ENCODE measurements at regions not wholly inside any gene's neighbourhood (a gene's known extent, or its start where the extent isn't known, plus 50 kb on each side); places are given as distances from the start of the nearest gene placed in this dataset.

DNA sequence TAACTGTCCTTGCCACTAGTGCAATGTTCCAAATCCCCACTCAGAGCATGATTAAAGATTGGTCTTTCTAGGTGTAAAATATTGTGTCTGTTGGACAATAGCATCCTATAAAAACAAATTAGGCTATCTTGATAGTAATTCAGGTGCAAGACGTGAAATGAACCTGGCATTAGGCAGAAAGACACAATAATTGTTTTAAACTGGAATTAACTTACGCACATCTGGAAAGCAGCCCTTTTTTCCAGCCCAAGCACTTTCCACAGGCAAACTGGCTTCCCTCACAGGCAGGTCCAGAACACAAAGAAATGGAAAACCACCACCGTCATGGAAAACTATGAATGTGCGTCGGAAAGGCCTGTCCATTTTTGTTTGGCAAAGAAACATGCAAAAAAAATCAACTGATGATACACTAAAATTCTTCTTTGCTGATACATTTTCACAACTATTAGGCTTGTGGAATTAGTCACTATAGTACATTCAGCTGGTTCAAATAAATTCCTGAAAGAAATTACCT, 474.7 kb upstream of the IL12A start:
- FAIRE-seq (no peak), DNase-seq (ENCODE audit: low spot score) (no peak)

DNA sequence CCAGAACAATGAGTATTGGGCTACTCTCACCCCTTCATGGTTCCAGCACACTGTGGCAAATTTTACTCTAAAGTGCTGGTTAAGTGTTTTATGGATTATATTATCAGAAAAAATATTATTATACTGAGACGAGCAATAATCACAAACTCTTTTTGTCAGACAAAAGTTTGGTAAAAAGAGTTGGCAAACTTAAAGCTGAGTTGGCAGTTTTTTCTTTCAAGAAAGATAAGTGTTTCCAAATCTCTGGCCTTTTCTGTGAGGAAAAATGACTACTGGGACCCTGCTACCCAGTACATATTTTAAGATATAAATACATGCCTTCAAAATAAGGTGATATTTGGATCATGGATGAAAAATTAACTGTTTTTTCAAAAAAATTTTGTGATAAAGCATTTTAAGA, 471.5 kb upstream of the IL12A start:
- DNase-seq (ENCODE audit: low spot score), result no peak
- no peak for FAIRE-seq

DNA sequence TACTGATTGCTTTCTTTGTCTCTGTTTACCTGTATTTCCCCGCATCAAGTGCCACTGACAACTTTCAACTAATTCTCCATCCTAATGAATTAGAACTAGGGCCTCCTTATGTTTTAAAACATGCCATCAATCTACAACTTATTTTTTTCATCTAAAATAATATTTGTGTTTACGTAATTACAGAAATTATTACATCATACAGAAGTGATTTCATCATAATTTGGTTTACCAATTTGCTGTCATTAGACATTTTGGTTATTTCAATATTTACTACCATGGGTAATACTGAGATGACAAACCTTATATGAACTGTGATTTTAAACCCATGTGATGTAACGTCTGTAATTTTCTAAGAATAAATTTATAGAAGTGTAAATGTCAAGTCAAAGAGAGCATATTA, 468.0 kb upstream of the IL12A start:
- no peak for FAIRE-seq

DNA sequence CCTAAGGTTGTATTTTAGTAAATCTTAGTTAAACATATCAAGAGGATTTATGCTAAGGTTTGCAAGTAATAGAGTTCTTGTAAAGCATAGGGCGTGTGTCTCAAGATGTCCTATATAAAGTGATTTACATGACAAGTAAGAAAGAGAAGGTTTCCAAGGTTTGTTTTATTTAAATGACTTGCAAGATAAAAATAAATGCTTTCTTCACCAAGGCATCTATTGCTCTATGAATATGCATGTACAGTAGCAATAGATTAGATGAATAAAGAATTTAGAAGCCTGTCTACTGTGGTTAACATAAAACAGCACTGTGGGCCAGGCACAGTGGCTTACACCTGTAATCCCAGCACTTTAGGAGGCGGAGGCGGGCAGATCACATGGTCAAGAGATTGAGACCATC, 466.4 kb upstream of the IL12A start:
- DNase-seq (ENCODE audit: low spot score) (no peak), FAIRE-seq (no peak)

More for the DNA sequence above, 468.0 kb upstream of the IL12A start:
- no peak for DNase-seq (ENCODE audit: low spot score)

DNA sequence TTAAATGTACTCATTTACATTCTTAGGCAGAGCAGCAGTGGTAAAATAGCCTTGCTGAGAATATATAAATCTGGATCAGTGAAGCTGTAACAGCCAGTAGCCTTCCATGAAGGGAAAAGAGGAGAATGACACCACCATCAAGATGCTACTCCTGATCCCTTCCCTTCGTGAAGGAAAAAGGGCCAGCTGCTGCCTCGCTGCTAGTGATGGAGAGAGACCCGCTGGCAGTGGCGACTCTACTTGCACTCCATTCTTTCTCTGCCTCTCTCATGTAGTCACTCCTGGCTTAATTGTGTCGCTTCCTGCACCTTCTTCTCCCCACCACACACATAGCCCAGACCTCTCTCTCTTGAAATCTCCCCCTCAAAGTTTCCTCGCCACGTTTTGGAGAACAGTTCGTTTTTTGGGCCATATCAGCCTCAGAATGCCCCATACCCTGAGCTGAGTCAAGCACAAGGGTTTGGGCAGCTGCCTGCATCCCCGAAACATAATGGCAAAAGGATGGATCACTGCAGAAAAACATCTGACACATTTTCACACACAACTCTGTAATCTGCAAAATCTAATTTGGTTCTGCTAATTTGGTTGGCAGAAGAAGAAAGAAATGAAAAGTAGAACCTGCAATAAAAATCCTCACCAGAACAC, 460.3 kb upstream of the IL12A start:
- no peak for DNase-seq (ENCODE audit: low spot score)
- no peak for FAIRE-seq

DNA sequence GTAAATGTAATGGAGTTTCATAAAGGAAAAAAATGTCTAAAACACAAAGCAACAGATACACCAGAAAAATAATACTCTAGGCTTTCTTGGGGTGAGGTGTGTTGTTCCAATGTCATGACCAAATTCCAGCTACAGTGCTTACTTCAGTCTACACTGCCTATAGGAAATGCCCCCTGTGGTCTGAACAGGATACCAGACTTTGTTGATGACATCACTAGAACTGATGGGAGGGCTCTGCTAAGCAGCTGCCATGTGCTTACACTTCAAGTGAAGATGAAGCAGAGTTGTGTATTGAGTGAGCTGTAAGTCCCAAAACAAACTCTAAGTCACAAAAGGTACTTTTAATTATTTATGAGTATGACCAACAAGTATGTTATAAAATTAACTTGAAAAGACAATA, 456.1 kb upstream of the IL12A start:
- FAIRE-seq, result no peak
- no peak for DNase-seq (ENCODE audit: low spot score)

DNA sequence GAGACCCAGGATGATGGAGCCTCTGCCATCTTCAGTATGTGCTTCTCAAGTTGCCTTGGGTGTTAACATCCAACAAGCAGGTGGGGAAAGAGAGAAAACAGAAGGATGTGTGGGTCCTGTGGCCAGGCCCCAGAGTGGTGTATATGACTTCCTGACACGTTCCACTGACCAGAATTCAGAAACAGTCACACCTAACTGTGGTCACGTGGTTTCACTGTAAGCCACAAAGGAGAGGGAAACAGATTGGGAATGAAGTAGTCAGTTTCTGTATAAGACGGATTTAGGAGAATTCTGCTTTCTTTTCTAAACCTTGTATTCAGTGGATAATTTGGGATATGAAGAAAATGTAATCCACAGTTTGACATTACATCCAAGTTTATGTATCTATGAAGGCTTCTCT, 454.1 kb upstream of the IL12A start:
- no peak for FAIRE-seq
- DNase-seq (ENCODE audit: low spot score), result no peak

DNA sequence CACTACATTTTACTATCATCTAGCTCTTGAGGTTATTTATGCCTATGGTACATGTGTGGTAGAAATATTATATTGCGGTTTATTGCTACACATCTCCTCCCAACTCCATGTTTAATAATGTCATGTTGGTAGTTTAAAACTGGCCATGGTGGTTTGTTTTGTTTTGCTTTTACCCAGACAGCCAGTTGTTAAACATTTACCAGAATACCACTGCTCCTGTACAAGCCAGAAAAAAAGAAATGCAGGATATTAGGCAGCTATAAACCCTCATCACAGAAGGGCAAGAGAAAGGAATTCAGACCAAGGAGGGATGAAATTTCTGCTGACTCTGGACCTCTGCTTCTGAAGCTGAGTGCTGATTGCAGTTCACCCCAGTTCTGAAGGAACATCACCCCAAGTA, 451.8 kb upstream of the IL12A start:
- DNase-seq (ENCODE audit: low spot score) (no peak), FAIRE-seq (no peak)

DNA sequence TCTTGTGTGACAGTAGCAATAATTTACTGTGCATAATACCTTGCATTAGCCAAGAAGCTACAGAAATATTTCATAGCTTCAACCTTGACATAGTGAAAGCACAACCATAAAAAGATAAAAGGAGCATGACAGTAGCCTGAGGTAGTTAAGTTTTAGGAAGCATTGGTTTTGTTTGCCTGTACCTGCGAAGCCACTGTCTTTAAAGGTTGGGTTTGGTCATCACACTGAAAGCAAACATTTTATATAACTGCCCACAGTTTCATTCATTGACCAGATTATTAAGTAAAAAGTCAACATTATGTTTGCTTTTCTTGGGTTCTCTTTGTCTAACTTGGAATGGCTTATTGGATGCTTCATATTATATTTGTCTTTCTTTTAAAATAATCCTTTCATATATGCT, 450.1 kb upstream of the IL12A start:
- FAIRE-seq (no peak), DNase-seq (ENCODE audit: low spot score) (no peak)

DNA sequence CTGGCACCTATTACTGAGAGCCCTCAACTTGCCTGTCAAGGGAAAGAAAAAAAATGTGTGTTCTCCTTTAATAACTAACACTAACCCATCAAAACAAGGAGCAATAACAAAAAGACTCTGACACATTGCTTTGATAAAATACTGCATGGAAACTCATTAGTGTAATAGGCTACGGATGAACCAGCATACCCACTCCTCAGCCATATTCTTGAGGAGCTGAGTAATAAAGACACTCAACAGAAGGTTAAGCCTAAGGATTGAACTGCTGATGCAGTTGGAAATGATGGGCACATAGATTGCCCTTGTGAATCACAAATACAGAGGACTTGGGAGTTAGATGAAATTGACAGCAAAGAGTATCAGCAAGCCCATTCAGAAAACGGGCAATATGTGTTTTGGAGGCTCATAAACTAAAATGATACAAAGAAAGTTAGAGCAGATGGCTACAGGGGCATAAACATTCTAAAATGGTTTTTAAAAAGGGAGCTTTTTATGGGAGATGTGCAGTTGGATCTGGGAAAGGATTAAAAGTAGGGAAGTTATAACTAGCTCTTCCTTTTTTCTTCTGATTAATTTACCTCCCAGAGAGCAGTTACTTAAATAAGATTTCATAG, 447.6 kb upstream of the IL12A start:
- no peak for DNase-seq (ENCODE audit: low spot score)
- FAIRE-seq, result no peak

DNA sequence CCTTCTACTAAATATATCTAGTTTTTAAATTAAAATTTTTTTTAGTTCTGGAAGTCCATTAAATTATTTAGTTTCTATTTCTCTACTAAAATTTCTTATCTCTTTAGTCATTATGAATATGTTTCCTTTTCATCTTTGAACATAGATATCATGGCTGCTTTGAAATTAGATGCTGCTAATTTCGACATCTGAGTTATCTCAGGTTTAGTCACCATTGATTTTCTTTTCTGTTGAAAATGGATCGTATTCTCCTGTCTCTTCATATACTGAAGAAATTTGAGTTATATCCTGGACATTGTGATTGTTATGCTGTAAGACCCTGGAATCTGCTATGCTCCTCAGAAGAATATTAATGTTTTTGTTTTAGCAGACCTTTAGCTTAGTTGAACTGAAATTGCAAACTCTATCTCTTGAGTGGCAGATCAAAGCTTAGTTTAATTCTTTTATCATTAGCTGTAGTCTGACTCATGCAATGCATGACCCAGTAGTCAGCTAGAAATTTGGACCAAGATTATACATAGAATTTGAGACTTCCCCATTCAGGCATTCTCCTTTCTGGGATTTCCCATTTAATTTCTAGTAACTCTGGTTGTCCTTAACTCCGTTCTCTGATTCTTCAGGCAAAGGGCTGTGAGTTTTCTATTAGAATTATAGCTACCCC, 439.8 kb upstream of the IL12A start:
- DNase-seq (ENCODE audit: low spot score) (no peak), FAIRE-seq (no peak)

DNA sequence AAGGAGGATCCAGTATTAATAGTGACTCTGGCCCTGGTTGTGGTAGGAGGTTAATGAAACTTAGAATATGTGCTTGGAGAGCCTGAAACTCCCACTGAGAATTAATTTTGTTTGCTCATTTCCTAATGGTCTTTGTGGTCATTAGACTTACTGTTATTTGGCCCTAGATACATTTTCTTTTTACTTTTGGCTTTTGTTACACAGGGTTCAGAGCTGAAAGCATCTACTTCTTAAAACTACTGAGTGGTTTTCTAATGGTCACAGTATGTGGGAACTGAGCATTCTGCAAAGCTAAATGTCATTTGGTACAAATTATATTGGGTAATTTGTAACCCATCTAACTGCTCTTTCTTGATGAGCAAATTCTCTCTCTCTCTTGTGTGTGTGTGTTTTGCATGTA, 433.4 kb upstream of the IL12A start:
- FAIRE-seq, result no peak

DNA sequence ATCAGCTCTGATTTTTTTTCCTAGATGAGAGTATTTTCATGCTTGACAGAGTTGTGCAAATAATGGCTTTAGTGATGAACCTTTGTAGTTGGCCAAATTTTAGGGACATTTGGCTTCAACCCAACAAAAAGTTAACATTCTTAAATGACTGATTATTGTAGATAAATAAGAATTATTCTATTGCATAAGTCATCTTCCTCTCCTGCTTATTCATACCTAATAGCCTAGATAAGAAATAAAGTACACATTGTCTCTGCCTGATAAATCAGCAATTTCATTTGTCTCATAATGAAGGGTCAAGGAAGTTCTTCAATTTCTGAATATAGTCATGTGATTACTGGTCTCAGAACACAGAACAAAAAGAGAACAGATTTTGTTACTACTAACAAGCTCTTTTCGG, 428.9 kb upstream of the IL12A start:
- FAIRE-seq (no peak), DNase-seq (ENCODE audit: low spot score) (no peak)

More for the DNA sequence above, 433.4 kb upstream of the IL12A start:
- DNase-seq (ENCODE audit: low spot score), result no peak

DNA sequence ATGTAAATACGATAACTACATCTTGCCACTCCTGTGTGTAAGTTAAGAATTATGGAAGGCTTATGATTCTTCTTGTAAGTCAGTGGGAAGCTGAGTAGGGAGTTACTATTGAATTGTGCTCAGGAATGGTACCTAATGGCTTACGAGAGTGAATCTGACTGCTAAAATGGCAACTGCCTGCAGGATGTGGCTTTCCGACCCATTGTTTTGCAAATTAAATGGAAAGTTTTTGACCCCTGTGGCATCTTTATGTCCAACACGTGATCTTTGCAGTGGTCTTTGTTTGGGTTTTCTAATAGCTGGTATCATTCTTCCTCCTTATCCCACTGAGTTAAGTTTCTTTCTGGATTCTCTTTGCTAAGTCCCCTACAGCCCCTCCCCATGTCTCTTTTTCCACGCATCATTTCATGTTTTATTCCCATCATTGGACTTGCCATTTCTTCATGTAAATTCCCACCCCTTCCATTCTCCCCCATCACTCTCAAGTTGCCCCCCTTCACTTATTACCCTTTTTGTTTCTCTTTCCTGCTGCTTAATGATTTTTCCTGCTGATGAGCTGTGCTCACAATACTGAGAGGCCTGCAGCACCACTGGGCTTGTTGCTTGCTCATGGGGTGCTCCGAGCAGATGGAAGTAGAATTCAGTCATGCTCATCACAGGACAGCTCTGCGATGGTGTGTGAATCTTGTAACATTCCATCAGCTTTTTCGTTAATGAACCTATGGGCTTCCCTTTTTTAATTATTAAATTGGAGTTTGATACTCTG, 428.2 kb upstream of the IL12A start:
- FAIRE-seq (no peak), DNase-seq (ENCODE audit: low spot score) (no peak)

DNA sequence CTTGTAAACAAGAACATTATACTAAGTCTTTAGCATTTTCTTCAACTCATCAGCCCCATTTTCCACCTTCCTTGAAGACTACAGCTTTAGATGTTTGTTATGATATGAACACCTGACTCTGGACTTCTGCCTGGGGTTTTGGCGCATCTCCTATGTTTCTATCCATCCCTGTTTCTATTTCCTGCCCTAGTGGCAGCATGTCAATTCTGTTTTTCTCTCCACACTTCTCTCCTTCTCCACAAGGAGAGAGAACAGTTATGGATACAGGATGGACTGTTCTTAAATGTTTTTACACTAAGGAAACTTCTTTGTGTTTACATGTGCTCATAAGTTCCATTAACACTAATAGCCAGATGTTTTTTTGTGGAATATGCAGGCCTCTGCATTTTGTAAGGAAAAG, 423.3 kb upstream of the IL12A start:
- no peak for DNase-seq (ENCODE audit: low spot score)
- no peak for FAIRE-seq

DNA sequence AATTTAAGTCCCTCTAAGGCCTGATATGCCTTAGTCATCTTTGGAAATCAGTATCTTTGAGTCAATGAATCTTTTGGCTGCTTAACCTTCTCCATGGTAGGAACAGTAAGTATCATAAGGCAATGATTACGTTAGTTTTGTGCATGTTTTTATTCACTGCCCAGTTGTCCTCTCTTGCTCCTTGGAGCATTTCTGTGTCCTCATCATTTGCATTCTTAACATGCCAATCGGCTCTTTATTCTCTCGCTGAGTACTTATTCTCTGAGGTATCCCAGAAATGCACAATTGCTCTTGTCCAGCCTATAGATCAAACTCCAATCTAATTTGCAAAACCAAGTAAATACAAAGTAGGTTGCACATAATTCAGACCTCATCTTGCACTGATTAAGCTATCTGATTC, 405.0 kb upstream of the IL12A start:
- FAIRE-seq, result no peak

DNA sequence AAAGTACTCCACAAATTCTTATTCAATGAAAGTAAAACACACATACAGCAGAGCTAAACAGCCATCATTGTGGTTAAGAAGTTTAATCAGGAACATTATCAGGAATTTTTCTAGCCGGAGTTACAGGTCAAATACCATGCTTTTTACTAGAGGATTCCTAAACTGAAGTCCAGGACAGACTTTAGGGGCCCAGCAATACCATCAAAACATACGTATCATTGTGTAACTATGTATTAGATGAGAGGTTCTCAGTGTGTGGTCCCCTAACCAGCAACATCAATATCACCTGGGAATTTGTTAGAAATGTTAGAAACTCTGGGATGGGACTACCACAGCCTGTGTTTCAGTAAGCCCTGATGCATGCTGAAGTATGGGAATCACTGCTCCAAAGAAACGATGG, 404.2 kb upstream of the IL12A start:
- DNase-seq (ENCODE audit: low spot score) (no peak), FAIRE-seq (no peak)

More for the DNA sequence above, 405.0 kb upstream of the IL12A start:
- no peak for DNase-seq (ENCODE audit: low spot score)

DNA sequence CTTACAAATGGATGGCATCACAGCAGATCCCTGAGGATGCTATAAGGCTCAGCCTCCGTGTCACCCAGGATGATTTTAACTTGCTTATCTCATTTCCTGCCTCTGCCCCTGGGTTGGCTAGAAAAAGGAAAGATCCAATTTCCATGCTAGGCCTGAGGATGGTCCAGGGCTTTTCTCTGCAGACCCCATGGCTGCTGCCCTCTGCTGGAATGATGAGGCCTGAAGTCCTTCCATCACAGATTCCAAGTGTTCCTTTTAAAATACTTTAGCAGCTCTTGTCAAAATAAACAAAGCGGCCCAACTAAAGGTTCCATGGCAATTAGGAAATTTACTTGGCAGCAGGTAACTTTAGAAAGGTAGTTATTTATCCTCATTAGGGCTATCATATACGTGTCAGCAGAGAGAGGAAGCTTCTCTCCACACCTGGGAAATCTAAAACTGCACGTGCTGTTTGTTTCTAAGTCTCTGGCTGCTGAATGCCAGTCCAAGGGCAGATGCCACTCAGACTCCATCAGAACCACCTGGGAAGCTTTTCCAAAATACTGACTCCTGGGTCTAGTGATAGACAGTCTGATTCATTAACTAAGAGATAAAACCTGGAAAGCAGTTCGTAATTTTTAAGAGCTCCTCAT, 401.9 kb upstream of the IL12A start:
- FAIRE-seq (no peak), DNase-seq (ENCODE audit: low spot score) (peak; percentile 38)

DNA sequence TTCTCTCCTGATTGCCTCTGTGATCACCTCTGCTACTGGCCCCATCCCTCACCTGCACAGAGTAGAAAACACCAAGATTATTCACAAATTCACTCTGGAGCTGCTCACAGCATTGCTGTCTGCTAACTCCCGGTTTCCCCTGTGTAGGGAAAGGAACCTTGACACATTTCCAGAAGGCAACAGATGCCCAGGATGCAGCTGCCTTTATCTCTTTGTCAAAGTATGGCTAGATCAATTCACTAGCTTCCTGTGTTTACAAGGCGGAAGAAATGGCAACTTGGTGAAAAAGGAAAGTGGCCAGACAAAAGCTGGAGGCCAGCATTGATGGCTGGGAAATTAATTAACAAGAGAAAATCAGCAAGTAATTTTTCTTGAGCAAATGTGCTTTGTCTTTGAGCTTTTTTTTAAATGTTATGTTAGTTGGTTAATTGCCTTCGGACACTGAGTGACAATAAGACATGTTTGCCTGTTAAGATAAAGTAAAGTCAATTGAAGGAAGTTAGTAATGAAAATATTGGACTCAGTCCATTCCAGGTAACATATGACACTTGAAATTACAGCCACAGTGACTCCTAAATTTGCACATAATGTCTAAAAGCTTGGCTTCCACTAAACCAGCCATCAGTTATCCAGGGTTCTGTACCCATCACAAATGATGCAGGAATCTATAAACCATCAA, 394.6 kb upstream of the IL12A start:
- DNase-seq (ENCODE audit: low spot score), result no peak
- FAIRE-seq, result no peak

DNA sequence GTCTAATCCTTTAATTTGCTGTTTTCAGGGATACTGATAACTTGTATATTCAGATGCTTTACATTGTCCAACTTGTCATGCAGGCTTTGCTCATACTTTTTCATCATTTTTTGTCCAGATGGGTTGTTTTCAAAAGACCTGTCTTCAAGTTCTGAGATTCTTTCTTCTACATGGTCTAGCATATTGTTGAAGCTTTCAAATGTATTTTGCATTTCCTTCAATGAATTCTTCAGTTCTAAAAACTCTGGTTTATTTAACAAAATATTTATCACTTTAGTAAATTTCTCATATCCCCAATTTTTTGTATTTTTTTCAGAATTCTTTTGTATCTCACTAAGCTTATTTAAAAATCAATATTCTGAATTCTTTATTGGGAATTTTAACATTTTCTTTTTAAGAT, 388.3 kb upstream of the IL12A start:
- no peak for FAIRE-seq
- DNase-seq (ENCODE audit: low spot score), result no peak

DNA sequence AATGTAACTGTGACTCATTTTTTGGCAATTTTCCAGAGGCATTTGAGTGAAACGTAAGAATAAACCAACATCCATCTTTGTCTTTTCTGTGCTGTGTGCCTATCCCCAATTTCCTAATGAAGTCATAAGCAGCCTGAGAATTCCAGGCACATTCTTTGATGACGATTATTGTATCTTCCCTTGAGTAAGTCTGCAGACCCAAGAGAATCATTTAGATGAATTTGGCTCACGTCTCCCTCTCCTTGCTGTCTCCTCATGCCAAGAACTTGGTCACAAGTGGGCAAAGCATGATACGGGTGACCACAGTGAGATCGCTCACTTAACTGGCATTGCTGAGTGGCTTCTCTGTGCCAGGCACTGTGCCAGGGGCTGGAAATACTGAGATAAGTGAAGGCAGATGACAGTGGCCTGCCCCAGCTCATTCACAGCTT, 384.5 kb upstream of the IL12A start:
- peak; percentile 15 for DNase-seq (ENCODE audit: low spot score)
- FAIRE-seq, result no peak
